GM12873 (cell line): ENCODE measurements at regions not wholly inside any gene's neighbourhood (a gene's known extent, or its start where the extent isn't known, plus 50 kb on each side); places are given as distances from the start of the nearest gene placed in this dataset.

Source experiments
- CTCF ChIP-seq: IDR thresholded peaks from 2 replicates; pipeline ENCODE4 v1.5.1; 2012; ENCODE audit warnings: low read depth, mild to moderate bottlenecking, moderate library complexity, low read length, control low read depth; ENCODE audit not compliant: insufficient read depth; ENCODE audit errors: missing control alignments

DNA sequence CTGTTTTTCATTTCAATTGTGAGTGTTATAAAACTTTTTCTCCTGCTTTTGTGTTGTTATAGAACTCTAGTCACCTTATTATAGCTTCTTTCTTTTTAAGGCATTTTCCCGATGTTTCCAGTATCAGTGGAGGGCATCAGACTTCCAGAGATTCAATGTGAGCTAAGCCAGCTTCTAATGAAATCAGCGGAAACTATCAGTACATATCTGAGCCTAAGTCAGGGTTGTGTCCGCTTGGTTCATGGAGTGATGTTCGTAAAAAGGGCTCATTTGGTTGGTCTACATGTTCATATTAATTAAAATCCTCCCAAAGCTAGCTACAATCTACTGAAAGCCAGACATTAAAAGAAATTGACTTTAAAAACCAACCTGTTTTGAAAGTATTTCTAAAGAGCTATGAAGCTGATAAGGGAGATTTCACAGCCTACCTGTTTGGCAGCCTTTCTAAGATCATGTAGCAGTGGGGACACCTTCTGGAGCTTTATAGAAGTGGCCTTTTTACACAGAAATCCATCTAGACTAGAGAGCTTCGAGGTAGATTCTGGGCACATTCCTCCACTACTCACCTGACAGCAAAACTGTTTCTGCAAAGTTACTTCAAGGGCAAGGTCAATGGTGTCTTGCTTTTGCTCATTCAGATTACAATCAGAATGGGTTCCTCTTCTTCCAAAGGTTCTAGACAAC is 227.1 kb upstream of the NBPF12 start:
- peak; percentile 25 for TF ChIP-seq CTCF

GRCh38 chr1:146478125-146478720 is 249.4 kb upstream of the NOTCH2NLA start:
- TF ChIP-seq CTCF: peak; percentile 63

DNA sequence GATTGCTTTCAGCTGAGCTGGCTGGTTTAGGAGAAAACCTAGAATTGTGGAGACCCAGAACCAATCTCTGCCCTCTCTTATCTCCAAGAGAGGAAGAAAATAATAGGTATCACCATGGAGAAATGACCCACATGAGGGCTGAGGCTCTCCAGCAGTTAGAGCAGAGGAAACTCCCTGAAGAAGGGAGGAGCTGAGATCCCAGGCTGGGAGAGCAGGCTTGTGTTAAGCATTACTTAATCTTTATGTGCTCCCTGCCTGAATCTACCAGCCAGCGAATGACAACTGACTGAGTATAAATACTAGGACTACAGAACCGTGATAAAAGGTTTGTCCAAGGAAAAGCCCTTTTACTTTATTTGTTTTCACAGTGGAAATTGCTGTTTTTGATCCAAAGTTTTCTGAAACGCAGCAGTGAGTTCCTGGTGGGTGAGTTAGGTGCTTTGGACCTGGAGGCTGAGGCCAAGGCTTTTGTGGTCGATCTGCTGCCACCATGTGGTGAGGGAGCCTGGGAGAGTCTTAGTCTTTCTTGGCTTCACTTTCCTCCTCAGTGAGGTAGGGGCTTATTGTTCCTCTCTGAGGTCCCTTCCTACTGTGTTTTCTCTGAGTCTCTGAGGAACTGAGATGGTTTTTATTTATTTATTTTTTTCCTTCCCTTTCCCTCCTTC is 219.5 kb upstream of the NOTCH2NLA start:
- peak; percentile 21 for TF ChIP-seq CTCF

DNA sequence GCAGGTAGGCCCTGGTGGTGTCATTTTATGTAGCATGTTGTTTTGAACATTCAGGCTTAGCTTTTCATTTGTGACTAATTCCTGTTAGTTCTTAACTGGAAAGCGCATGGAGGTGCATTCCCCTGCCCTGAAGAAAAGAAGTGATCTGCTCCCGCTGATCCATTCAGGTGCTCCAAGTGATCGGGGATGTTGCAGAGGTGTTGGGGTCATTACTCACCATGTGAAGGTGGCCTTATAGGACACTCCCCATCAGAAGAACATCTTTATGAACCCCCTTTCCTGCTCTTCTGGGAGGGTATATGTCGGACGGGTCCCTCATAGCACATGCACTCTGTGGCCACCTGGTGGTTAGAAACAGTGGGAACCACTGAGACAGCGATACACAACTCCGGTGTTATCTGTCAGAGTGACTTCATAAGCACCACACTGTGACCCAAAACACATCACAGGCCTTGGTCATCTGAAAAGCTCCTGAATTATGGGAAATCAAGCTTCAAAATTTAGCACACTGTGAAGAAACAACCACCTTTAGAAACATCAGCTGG is 172.5 kb upstream of the NOTCH2NLA start:
- TF ChIP-seq CTCF: peak; percentile 45
